Islet precursor cell (in vitro differentiated cells): ENCODE measurements at regions not wholly inside any gene's neighbourhood (a gene's known extent, or its start where the extent isn't known, plus 50 kb on each side); places are given as distances from the start of the nearest gene placed in this dataset.
A peak's percentile ranks its signal among the peaks of the same experiment; 100 is the strongest.

Experiments used
- DNase-seq: peaks from one replicate; pipeline ENCODE4 v3.0.0-alpha.2; 2018

- DNase-seq, result no peak
Measured at GRCh38 chr2:103103678-103104077, 341.8 kb downstream of the TMEM182 start.

- DNase-seq, result no peak
Measured at GRCh38 chr2:103119352-103119751, 357.5 kb downstream of the TMEM182 start.

- DNase-seq, result no peak
Measured at GRCh38 chr2:103121106-103121505, 359.3 kb downstream of the TMEM182 start.

DNA sequence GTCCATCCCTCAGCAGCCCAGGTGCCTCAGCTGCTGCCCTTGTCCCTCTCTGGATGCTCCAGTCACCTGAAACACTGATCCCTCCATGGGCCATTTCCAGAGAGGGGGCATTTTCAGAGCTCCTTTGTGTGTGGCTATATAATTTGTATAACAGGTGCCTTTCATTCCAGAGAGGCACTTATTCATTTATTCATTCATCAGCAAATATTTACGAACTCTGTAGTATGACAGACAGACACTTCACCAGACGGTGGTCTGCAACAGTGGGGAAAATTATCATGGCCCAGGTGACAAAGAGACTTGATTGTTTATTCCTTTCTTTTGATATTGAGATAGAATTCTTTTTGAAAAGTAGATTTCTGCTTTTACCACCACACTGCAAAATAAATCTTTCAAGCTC is 361.7 kb downstream of the TMEM182 start:
- no peak for DNase-seq

GRCh38 chr2:103130857-103131256 is 369.0 kb downstream of the TMEM182 start:
- no peak for DNase-seq

DNA sequence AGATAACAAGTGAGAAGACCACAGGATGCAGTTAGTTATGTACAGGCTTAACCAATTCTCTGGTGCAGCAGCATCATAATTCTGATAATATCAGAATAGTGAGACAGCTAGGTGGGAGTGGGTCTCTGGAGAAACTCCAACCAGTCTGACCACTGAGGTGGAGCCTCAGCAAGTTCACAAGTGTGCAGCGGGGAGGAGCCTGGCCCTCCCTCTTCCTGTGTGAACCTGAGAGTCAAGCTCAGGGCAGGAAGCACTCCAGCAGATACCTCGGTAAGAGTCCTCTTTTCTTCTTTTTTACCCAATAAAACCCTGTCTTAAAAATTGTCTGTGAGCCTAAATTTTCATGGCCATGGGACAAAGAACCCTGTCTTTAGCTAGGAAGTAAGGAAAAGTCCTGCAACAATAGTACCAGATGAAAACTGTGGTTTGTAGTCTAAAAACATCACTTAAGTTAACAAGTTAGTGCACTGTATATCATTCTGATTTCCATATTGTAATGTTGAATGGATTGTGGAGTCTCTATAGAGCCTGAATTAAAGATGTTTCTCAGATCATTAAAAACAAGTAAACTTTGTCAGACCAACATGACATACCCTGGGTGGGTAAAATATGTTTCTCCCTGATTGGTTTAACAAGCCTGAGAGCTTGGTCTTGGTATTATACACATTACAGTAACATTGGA is 370.8 kb downstream of the TMEM182 start:
- DNase-seq, result peak; percentile 63

DNA sequence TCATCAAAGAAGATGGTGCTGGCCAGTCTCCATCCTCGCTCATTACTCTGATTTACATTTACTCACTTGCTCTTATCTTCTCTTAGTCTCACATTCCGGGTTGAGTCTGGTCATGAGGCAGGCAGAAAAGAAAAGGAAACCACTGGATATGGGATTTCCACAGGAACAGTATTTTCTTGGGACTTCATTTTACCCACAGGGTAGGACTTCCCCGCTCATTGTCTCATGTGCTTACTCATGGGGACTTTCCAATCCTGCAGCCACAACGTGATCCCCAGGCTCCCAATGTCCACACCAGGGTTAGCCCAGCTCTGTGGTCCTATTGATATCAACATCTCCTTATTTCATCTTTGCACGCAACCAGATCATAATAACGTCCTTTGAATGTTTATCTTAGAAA is 373.8 kb downstream of the TMEM182 start:
- DNase-seq, result no peak

- DNase-seq, result no peak
Measured at GRCh38 chr2:103138123-103138901, 376.5 kb downstream of the TMEM182 start.

GRCh38 chr2:103139628-103140268 is 377.9 kb downstream of the TMEM182 start:
- no peak for DNase-seq

GRCh38 chr2:103144837-103145236 is 383.0 kb downstream of the TMEM182 start:
- DNase-seq, result no peak

- DNase-seq, result no peak
Measured at GRCh38 chr2:103145739-103146138, 383.9 kb downstream of the TMEM182 start.

DNA sequence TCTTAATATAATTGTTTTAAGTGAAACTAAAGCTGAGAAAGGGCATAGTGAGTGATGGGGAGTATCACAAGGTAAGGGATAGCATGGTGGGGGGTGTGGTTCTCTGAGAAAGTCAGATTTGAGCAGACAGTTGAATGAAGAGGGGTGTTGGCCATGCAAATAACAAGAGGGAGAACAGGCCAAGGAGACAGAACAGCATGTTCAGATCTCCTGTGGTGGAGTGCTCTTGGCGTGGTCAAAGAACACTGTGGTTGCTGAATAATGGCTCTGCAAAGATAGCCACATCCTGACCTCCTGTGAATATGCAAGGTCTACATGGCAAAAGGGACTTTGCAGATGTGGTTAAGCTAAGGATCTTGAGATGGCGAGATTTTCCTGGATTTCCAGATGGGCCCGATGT is 389.2 kb downstream of the TMEM182 start:
- no peak for DNase-seq

GRCh38 chr2:103152556-103152955 is 390.7 kb downstream of the TMEM182 start:
- no peak for DNase-seq

DNA sequence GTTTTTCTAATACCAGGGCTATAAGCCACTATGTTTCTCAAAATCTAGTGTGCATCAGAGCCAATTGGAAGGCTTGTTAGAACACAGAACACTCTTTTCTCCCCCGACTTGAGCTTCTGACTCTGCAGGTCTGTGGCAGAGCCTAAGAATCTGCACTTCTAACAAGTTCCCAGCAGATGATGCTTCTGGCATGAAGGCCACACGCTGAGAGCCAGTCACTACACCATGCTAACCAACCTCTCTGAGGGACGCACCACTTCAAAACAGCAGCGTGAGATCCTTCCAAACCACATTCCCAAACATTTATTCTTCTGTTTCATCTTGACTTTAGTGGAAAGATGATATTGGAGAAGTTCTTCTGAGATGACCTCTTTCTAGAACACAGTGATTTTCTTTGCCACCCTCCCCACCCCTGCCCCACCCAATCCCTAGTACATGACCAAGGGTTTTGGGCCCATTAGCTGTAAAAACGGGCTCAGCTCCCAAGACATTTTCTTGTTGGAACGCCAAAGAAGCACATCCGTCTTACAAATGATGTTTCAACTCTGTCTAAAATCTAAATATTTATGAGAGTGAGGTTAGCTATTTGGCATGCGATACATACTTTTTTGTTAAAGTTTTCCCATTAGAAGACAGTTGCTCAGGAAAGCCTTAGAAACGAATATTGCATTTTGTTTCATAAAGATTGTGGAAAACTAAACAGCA is 391.9 kb downstream of the TMEM182 start:
- no peak for DNase-seq

GRCh38 chr2:103155308-103155707 is 393.5 kb downstream of the TMEM182 start:
- no peak for DNase-seq

DNA sequence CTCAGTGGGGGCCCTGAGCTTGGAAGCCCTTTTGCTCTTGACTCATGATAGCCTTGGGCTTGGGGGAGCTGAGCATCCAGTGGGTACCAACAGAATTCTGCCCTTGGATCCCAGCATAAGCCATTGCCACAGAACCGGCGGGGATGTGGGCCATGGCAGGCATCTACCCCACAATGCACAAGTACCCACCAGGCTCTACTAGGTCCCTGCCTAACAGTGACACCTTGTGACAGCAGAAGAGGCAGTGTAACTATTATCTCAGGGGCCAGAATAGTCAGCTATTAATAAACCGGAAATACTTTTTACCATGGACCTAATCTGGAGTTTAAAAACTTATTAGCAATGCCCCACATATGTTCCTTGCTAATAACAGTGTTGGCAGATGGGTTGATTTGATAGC is 397.2 kb downstream of the TMEM182 start:
- no peak for DNase-seq

DNA sequence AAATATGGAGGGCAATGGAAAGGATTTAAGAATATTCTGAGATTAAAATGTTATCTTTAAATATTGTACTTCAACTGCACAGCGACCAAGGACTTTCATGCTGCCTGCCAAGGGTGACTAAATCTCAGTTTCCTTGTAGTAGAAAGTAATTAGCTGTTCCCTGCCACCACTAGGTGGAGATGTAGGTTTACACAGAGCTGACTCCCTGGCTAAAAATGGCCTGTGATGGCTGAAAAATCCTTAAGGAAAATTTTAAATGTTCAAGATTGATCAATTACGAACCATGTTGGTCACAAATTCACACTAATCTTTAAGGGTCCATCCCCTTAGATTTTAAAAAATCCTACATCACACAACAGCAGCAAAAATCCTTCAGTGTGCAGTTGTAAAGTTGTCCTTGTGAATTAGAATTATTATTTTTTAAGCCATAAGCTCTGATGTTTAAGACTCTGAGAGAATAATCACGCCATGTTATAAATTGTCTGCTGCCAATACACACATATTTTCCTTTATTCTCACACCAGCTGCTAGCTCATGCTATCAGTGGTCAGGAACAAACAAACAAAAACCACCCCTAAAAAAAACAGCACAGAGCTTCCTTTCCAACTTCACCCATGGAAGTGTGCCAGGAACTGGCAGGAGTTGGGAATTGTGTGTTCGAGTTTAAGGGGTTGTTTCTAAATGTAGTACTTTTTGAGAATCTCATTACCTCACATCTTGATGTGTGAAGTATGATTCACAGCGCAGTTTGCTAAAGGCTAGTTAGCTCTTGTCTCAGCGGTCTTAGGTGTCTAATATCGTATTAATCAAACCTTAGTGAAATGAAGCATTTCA is 399.8 kb downstream of the TMEM182 start:
- DNase-seq, result peak; percentile 58

DNA sequence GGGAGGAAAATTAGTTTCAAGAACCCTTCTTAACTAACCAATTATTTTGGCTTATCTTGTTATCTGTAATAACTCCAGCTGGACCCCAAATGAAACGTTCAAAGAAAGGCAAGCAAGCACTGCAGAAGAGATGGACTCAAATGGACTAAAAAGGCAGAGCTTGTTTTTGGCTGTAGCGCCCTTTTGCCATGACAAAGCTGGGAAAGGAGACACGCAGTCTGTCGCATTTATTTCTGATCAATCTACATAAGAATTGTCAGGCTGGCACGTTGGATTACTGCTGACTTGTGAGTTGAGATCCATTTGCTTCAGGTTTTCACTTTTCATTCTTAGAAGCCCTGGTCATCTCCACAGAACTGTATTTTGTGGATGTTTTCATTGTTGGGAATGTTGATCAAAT is 402.9 kb downstream of the TMEM182 start:
- DNase-seq, result no peak

DNA sequence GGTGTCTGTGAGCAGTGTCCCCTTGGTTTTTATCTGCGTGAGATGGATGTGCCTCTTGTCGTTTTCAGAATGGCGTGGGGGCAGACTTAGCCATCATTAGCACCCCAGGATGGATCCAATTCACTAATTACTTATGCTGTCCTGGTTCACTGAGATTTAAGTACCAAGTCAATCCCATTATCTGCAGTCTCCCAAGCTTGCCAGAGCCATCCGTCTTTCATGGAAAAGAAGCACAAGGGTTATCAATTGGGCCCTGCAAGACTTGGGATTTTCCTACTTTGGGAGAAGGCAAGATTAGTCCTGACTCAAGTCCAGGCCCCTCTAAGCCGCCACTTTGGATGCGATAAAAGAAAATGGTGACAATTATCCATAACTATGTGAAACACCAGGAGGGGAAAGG is 404.0 kb downstream of the TMEM182 start:
- no peak for DNase-seq

DNA sequence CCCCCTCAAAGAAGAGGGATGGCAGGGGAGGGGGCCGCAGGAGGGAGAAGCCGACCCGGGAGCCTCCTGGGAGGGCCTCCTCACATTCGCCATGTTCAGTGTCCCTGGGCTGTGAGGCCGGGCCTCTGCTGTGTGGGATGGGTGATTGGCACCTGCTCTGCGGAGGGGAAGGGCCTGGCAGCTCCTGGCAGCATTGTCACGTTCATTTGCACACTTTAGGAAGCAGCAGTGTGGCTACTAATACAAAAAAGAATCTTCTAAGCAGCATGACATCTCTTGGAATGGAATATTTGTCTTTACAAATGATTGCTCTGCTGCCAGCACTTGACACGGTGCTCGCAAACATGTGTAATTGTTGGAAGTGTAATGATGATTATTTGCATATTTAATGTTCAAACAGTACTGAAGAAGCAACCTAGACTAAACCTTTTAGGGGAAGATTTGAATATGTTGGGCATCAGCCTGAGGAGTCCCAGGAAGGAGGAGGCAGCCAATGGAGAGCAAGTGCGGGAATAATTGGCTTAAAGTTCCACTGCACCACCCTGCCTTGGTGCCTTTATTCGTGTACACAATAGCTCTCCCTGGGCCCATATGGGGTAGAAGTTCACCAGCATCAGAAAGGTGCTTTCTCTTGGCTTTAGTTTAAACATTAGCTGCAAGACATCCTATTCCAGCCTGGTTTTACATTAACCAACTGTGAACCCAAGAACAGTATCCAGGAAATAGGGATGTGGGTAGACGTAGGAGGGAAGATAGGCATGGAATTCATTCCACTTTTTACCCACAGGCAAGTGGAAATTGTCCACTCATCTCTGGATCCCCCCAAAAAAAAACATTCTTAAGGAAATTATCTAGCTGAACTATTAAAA is 404.9 kb downstream of the TMEM182 start:
- DNase-seq, result no peak

DNA sequence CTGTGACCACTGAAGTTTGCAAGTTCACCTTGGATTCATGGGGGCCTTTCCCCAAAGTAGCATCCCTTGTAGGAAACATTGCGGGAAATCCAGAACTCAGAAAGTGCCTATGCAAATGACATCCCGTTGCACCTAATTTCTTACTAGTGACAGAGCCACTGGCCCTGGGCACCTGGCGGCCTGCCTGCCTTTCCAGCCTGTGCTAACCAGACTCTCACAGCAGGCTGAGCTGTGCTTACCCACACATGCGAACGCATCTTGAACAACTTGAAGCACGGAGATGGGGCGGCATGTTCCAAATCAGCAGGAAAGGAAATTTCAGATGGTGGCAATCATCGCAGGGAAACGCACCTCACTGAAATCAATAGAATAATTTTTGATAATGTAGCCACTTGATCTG is 405.8 kb downstream of the TMEM182 start:
- DNase-seq, result no peak

- DNase-seq, result no peak
Measured at GRCh38 chr2:103169861-103170260, 408.0 kb downstream of the TMEM182 start.
